Body of pancreas (tissue), 4 donors: ENCODE measurements at regions not wholly inside any gene's neighbourhood (a gene's known extent, or its start where the extent isn't known, plus 50 kb on each side); places are given as distances from the start of the nearest gene placed in this dataset.
A peak's percentile ranks its signal among the peaks of the same experiment; 100 is the strongest.

Source experiments
- ATAC-seq: fragments of 150-250 bp; one replicate; pipeline ENCODE4 v1.9.1; 2016
- DNase-seq, 4 donors: peaks; one replicate each; pipeline ENCODE4 v3.0.0-alpha.2; 2019
- H3K27ac ChIP-seq, 4 donors: fragments of 200-600 bp; sonication (generic); 1 replicate in 3 of 4; 2 replicates in 1 of 4; pipeline versions ENCODE4 v1.5.1 to v1.6.1; 2016 to 2019; ENCODE audit warnings: mild to moderate bottlenecking in 1 of 4, mixed read lengths in 1 of 4, moderate library complexity in 1 of 4
- H3K27me3 ChIP-seq, 2 donors: fragments of 200-600 bp; sonication (generic); one replicate each; pipeline ENCODE4 v1.6.0; 2016; ENCODE audit warnings: mild to moderate bottlenecking in 1 of 2
- H3K36me3 ChIP-seq, 2 donors: fragments of 200-600 bp; sonication (generic); replicated peaks in 1 of 2; 2 replicates each; pipeline ENCODE4 v1.5.1; 2016; ENCODE audit warnings: low read depth in 2 of 2; ENCODE audit not compliant: insufficient read depth in 1 of 2
- H3K4me1 ChIP-seq: fragments of 200-600 bp; sonication (generic); one replicate; pipeline ENCODE4 v1.6.0; 2016
- H3K4me3 ChIP-seq, 2 donors: fragments of 200-600 bp; sonication (generic); 1 replicate in 1 of 2; 2 replicates in 1 of 2; pipeline ENCODE4 v1.5.1; 2016 to 2019
- H3K9me3 ChIP-seq, 3 donors: fragments of 200-600 bp; sonication (generic); 1 replicate in 2 of 3; 2 replicates in 1 of 3; pipeline ENCODE4 v1.5.1; 2016
- POLR2A ChIP-seq, 3 donors: fragments of 450-650 bp; IDR thresholded peaks; one replicate each; pipeline ENCODE4 v1.6.1; 2016; ENCODE audit warnings: antibody characterized with exemption in 3 of 3, mild to moderate bottlenecking in 2 of 3
- WGBS, 2 donors: methylation state at CpG; one replicate each; pipeline ENCODE4 v1.1.5; 2017; 5-methylcytosine and 5-hydroxymethylcytosine counted together
- intact Hi-C: fragments of 100-400 bp; cut with DNase I; formaldehyde crosslinking; loops from one replicate; pipeline ENCODE4 v1.15.1; 2023
- TF ChIP-seq, protein P1 (sequence below), 7 experiments: fragments of 450-650 bp in 4 of 7; fragments of 200-600 bp in 3 of 7; sonication (generic) in 3 of 7; IDR thresholded peaks; one replicate each; pipeline ENCODE4 v1.5.1; 2016 to 2019; ENCODE audit warnings: antibody characterized with exemption in 7 of 7

- intact Hi-C loops: no loop called here
- ATAC-seq (no peak), DNase-seq (no peak)
- TF ChIP-seq POLR2A (IDR thresholded peaks at IDR 0.05): no peak
- no peaks in the 10 kb centered on the region for H3K27me3 ChIP-seq
- H3K36me3 ChIP-seq: no peaks in the 10 kb centered on the region
- no peak overlapping the region for H3K4me3 ChIP-seq
- H3K4me1 ChIP-seq: peaks cover 9% of the 10 kb centered on the region
- no peak overlapping the region for H3K27ac ChIP-seq
- no peaks in the 10 kb centered on the region for H3K9me3 ChIP-seq
These were observed 574.1 kb downstream of the PSAT1 start for GRCh38 chr9:78871086-78871451.

DNA sequence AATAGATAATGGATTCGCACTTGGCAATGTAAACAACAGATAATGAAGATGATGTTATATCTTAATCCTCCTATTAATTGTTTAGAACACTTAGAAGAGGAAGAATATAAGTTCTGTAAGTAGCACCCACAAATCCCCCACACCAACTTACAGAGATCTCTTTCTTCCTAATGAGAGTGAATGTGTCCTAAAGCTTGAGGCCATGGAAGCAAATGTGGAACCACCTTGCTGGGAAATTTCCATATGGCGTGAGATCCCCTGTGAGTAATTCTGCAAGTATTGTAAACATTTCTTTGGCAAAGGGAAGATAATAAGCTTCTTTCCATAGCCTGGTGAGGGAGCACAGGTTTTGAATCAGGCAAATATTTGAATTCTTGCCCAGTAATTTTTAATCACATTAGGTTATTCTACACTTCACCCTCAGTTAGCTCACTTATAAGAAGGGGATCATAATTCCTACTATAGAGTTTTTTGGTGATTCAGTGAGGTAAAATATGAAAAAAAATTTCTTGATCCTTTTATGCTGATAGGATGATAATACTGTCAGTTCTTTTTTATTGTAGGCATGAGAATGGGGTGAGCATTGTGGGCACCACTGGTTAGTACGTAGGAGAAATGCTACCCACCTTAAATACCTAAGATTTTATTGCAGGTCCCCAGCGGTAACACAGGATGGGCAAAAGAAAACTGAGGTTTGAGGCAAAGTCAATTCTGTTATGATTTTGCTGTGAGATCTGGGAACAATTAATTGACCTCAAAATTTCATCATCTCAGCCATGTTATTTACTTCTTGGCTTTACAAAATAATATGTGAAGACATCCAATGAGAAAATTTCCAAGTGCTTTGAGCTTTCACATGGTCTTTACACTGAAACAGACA lies 574.8 kb downstream of the PSAT1 start:
- 58 to 62% methylated on average over 4 of the region's 4 CpGs for WGBS, 2 donors
- DNase-seq (peak in 3 of 4 donors; percentile 15 to 36 (median 31)), ATAC-seq (no peak)
- no peak overlapping the region for H3K4me3 ChIP-seq
- no peak overlapping the region for H3K27ac ChIP-seq
- TF ChIP-seq POLR2A (IDR thresholded peaks at IDR 0.05): no peak
- TF ChIP-seq, protein P1, sequence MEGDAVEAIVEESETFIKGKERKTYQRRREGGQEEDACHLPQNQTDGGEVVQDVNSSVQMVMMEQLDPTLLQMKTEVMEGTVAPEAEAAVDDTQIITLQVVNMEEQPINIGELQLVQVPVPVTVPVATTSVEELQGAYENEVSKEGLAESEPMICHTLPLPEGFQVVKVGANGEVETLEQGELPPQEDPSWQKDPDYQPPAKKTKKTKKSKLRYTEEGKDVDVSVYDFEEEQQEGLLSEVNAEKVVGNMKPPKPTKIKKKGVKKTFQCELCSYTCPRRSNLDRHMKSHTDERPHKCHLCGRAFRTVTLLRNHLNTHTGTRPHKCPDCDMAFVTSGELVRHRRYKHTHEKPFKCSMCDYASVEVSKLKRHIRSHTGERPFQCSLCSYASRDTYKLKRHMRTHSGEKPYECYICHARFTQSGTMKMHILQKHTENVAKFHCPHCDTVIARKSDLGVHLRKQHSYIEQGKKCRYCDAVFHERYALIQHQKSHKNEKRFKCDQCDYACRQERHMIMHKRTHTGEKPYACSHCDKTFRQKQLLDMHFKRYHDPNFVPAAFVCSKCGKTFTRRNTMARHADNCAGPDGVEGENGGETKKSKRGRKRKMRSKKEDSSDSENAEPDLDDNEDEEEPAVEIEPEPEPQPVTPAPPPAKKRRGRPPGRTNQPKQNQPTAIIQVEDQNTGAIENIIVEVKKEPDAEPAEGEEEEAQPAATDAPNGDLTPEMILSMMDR (IDR thresholded peaks at IDR 0.05): no peak
- H3K27me3 ChIP-seq: no peaks in the 10 kb centered on the region
- no peaks in the 10 kb centered on the region for H3K36me3 ChIP-seq
- intact Hi-C loops: no loop called here
- no peaks in the 10 kb centered on the region for H3K9me3 ChIP-seq
- peaks cover 9% of the 10 kb centered on the region for H3K4me1 ChIP-seq

DNA sequence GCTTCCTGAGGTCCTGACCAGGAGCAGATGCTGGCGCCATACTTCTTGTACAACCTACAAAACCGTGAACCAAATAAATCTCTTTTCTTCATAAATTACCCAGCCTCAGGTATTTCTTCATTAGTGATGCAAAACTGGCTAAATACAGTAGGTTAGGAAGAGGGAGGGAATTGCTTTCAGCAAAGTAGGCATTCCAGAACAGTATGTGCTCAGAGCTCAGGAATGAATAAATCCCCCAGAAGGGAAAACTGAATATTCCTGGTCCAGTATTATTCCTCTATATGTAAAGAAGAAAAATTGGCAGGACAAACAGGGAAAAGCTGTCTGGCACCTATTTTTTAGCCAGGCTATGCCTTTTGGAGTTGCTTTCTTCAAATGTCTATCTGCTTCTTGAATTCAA lies 577.1 kb downstream of the PSAT1 start:
- Histone ChIP-seq H3K4me1 (peaks cover 9% of the 10 kb centered on the region), H3K27me3 (no peaks in the 10 kb centered on the region), H3K27ac (no peak overlapping the region), H3K9me3 (no peaks in the 10 kb centered on the region), H3K36me3 (no peaks in the 10 kb centered on the region), H3K4me3 (no peak overlapping the region)
- ATAC-seq: no peak
- DNase-seq: no peak
- intact Hi-C loops: no loop called here
- 82 to 89% methylated on average over 2 of the region's 2 CpGs for WGBS, 2 donors
- no peak for TF ChIP-seq POLR2A (IDR thresholded peaks at IDR 0.05)
- TF ChIP-seq, protein P1 (IDR thresholded peaks at IDR 0.05): no peak

GRCh38 chr9:78879324-78880100 lies 582.6 kb downstream of the PSAT1 start:
- H3K4me1 ChIP-seq: no peaks in the 10 kb centered on the region
- H3K27ac ChIP-seq: no peak overlapping the region
- H3K4me3 ChIP-seq: no peak overlapping the region
- no peak for ATAC-seq
- H3K27me3 ChIP-seq: no peaks in the 10 kb centered on the region
- WGBS, 2 donors: 27 to 30% methylated on average over 3 of the region's 3 CpGs
- intact Hi-C loops: no loop called here
- TF ChIP-seq, protein P1 (IDR thresholded peaks at IDR 0.05): no peak
- TF ChIP-seq POLR2A (IDR thresholded peaks at IDR 0.05): no peak
- H3K36me3 ChIP-seq: no peaks in the 10 kb centered on the region
- DNase-seq: no peak
- no peaks in the 10 kb centered on the region for H3K9me3 ChIP-seq

DNA sequence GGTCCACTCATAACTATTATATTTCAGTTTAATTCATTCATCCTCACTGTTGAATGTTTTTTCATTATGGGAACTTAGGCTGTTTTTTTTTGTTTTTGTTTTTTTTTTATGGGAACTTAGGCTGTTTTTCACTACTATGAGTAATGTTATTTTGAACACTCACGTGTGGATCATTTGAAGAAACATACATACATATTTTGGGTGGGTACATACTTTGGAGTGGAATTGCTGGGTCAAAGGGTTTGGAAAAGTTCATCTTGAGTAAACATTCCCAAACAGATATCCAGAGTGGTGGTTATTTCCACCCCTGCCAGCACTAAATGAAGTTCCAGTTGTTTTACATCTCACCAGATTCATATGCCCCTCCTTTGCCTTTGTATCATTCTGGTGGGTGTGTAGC lies 584.4 kb downstream of the PSAT1 start:
- Histone ChIP-seq H3K36me3 (no peaks in the 10 kb centered on the region), H3K27me3 (no peaks in the 10 kb centered on the region), H3K27ac (no peak overlapping the region), H3K9me3 (no peaks in the 10 kb centered on the region), H3K4me1 (no peaks in the 10 kb centered on the region), H3K4me3 (no peak overlapping the region)
- intact Hi-C loops: no loop called here
- ATAC-seq (no peak), DNase-seq (no peak)
- TF ChIP-seq, protein P1 (IDR thresholded peaks at IDR 0.05): no peak
- WGBS, 2 donors: 54 to 75% methylated on average over 1 of the region's 1 CpG
